GM19372 (cell line): ENCODE measurements at regions not wholly inside any gene's neighbourhood (a gene's known extent, or its start where the extent isn't known, plus 50 kb on each side); places are given as distances from the start of the nearest gene placed in this dataset.

Experiments
- ATAC-seq: cut with Tn5 transposase; IDR thresholded peaks from one replicate; pipeline ENCODE4 v1.9.1; 2021; ENCODE audit warnings: mild to moderate bottlenecking, low read depth, moderate library complexity; ENCODE audit not compliant: unreplicated experiment

- ATAC-seq: no peak
These were observed 234.4 kb upstream of the SRRM4 start for GRCh38 chr12:118746960-118747359.

GRCh38 chr12:118747771-118748170, 233.6 kb upstream of the SRRM4 start:
- ATAC-seq: no peak

GRCh38 chr12:118748478-118749380, 232.6 kb upstream of the SRRM4 start:
- ATAC-seq: no peak

GRCh38 chr12:118749646-118750045, 231.7 kb upstream of the SRRM4 start:
- no peak for ATAC-seq

- ATAC-seq: no peak
These were observed 230.7 kb upstream of the SRRM4 start for GRCh38 chr12:118750666-118751065.

- no peak for ATAC-seq
These were observed 230.0 kb upstream of the SRRM4 start for GRCh38 chr12:118751355-118751754.

GRCh38 chr12:118760623-118761022, 220.7 kb upstream of the SRRM4 start:
- ATAC-seq: no peak

- no peak for ATAC-seq
These were observed 218.1 kb upstream of the SRRM4 start for GRCh38 chr12:118763234-118763633.

GRCh38 chr12:118773956-118774723, 207.2 kb upstream of the SRRM4 start:
- no peak for ATAC-seq

- no peak for ATAC-seq
These were observed 203.8 kb upstream of the SRRM4 start for GRCh38 chr12:118777504-118777903.

GRCh38 chr12:118778077-118778476, 203.3 kb upstream of the SRRM4 start:
- ATAC-seq: no peak

- no peak for ATAC-seq
These were observed 200.4 kb upstream of the SRRM4 start for GRCh38 chr12:118780939-118781338.

GRCh38 chr12:118781692-118782091, 199.6 kb upstream of the SRRM4 start:
- no peak for ATAC-seq

GRCh38 chr12:118783703-118784102, 197.6 kb upstream of the SRRM4 start:
- ATAC-seq: no peak

GRCh38 chr12:118790578-118790977, 190.8 kb upstream of the SRRM4 start:
- ATAC-seq: no peak

GRCh38 chr12:118813778-118814357, 167.5 kb upstream of the SRRM4 start:
- ATAC-seq: no peak

- ATAC-seq: no peak
These were observed 165.0 kb upstream of the SRRM4 start for GRCh38 chr12:118816296-118816695.

- ATAC-seq: no peak
These were observed 159.9 kb upstream of the SRRM4 start for GRCh38 chr12:118821386-118821925.

GRCh38 chr12:118822512-118822911, 158.8 kb upstream of the SRRM4 start:
- ATAC-seq: no peak

- no peak for ATAC-seq
These were observed 154.3 kb upstream of the SRRM4 start for GRCh38 chr12:118827047-118827446.

- ATAC-seq: no peak
These were observed 153.7 kb upstream of the SRRM4 start for GRCh38 chr12:118827606-118828005.
